ENCODE measurements at regions not wholly inside any gene's neighbourhood (a gene's known extent, or its start where the extent isn't known, plus 50 kb on each side); places are given as distances from the start of the nearest gene placed in this dataset.

DNA sequence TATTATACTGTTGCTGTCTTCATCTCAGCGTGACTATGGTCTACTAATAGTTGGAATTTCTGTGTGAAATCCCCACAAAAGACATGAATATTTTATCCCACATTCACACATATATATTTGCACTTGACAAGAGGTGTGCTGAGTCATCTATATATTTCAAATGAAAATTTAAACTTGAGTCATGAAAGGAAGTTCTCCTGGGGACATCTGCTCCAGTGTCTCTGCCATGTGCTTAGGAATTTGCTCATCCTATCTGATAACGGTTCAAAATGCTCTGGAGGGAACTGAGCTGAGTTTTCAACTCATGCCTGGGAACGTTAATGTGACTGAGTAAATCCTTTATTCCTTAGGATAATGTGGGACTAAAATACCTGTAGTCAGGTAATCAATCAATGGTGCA lies 326.2 kb upstream of the MEX3C start:
- no peak overlapping the region for H3K4me3 ChIP-seq
- no peaks in the 10 kb centered on the region for H3K27me3 ChIP-seq (replicated peaks; ENCODE audit: insufficient read depth)
- H3K4me1 ChIP-seq (ENCODE audit: control insufficient read depth in 1 of 2, low read depth in 2 of 2): no peaks in the 10 kb centered on the region
- H3K36me3 ChIP-seq: no peaks in the 10 kb centered on the region
- DNase-seq (ENCODE audit: low spot score) (no peak), ATAC-seq (ENCODE audit: insufficient number of reproducible peaks, low FRiP score, low read depth) (no peak)
- TF ChIP-seq, protein P1, sequence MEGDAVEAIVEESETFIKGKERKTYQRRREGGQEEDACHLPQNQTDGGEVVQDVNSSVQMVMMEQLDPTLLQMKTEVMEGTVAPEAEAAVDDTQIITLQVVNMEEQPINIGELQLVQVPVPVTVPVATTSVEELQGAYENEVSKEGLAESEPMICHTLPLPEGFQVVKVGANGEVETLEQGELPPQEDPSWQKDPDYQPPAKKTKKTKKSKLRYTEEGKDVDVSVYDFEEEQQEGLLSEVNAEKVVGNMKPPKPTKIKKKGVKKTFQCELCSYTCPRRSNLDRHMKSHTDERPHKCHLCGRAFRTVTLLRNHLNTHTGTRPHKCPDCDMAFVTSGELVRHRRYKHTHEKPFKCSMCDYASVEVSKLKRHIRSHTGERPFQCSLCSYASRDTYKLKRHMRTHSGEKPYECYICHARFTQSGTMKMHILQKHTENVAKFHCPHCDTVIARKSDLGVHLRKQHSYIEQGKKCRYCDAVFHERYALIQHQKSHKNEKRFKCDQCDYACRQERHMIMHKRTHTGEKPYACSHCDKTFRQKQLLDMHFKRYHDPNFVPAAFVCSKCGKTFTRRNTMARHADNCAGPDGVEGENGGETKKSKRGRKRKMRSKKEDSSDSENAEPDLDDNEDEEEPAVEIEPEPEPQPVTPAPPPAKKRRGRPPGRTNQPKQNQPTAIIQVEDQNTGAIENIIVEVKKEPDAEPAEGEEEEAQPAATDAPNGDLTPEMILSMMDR (IDR thresholded peaks at IDR 0.05): no peak
- H3K27ac ChIP-seq: no peak overlapping the region
- no peaks in the 10 kb centered on the region for H3K9me3 ChIP-seq

DNA sequence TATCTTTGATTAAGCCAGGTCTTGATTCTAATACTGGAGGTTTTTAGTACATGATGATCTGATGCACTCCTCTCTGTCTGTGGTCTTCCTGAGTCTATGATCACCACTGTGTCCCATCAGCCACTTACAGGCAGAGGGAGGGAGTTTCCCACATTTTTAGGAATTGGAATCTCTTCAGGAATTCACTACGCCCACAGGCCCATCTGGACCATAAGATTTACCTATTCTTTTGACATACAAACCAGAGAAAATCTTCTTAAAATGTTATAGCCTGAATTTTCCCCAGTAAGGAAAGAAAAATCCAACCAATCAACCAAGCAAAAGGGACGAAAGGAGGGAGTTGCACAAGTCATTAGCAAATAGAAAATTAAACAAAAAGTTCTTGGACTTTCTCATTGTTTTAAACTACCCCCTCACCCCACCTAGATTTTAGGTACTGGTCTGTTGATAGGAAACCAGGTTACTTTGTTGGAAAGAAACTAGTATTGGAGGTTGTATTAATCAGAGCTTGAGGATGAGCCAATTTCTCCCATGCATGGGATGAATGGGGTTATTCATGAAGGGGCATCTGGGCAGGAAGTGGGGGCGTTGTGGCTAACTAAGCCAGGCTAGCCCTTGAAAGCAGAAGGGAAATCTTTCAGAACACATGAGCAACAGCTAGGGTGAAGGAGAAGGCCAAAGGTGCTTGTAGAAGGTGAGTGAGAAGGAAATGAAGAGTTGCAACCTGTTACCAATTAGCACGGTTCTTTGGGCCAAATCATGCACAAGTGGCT lies 328.2 kb upstream of the MEX3C start:
- Histone ChIP-seq H3K4me3 (no peak overlapping the region), H3K36me3 (no peaks in the 10 kb centered on the region), H3K27ac (no peak overlapping the region), H3K4me1 (ENCODE audit: control insufficient read depth in 1 of 2, low read depth in 2 of 2) (no peaks in the 10 kb centered on the region), H3K9me3 (no peaks in the 10 kb centered on the region), H3K27me3 (replicated peaks; ENCODE audit: insufficient read depth) (no peaks in the 10 kb centered on the region)
- DNase-seq (ENCODE audit: low spot score) (no peak), ATAC-seq (ENCODE audit: insufficient number of reproducible peaks, low FRiP score, low read depth) (no peak)
- TF ChIP-seq, protein P1 (IDR thresholded peaks at IDR 0.05): no peak

DNA sequence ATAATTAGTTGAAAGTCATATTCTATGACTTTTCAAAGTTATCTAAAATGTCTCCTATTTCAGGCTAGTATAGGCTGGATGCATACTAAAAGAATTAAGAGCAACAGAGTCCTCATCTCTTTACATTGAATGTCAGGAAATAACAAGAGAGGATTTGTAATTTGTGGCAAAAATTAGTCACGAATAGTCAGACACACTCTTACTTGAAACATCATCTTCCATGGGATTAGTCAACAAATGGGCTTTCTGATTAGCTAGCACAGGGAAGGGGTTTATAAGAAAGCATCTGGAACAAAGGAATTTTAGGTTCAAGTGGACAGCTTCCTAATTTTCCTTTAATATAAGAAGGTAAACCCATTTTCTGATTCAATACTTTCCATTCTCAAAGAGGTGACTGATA lies 330.3 kb upstream of the MEX3C start:
- ATAC-seq (ENCODE audit: insufficient number of reproducible peaks, low FRiP score, low read depth) (no peak), DNase-seq (ENCODE audit: low spot score) (no peak)
- no peaks in the 10 kb centered on the region for H3K4me1 ChIP-seq (ENCODE audit: control insufficient read depth in 1 of 2, low read depth in 2 of 2)
- no peaks in the 10 kb centered on the region for H3K36me3 ChIP-seq
- TF ChIP-seq, protein P1 (IDR thresholded peaks at IDR 0.05): no peak
- H3K4me3 ChIP-seq: no peak overlapping the region
- H3K27ac ChIP-seq: no peak overlapping the region
- H3K9me3 ChIP-seq: no peaks in the 10 kb centered on the region
- H3K27me3 ChIP-seq (replicated peaks; ENCODE audit: insufficient read depth): no peaks in the 10 kb centered on the region

DNA sequence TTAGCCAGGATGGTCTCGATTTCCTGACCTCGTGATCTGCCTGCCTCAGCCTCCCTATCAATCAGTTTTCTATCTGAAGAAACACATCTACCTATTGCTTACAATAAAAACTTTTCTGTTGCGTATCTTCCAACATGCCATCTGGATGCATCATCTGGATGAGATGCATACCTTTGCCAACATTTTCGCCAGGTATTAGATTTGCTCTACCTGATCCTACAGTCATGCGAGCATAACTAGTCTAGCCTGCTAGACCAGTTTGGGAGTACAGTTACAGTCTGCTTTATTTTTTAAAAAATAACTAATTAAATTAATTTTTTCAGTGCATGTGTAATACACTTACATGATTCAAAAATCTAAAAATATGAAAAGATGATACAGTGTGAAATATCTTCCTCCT lies 334.0 kb upstream of the MEX3C start:
- no peaks in the 10 kb centered on the region for H3K36me3 ChIP-seq
- no peak for ATAC-seq (ENCODE audit: insufficient number of reproducible peaks, low FRiP score, low read depth)
- no peaks in the 10 kb centered on the region for H3K27me3 ChIP-seq (replicated peaks; ENCODE audit: insufficient read depth)
- H3K4me3 ChIP-seq: no peak overlapping the region
- TF ChIP-seq, protein P1 (IDR thresholded peaks at IDR 0.05): no peak
- no peaks in the 10 kb centered on the region for H3K9me3 ChIP-seq
- H3K27ac ChIP-seq: no peak overlapping the region
- no peaks in the 10 kb centered on the region for H3K4me1 ChIP-seq (ENCODE audit: control insufficient read depth in 1 of 2, low read depth in 2 of 2)
- no peak for DNase-seq (ENCODE audit: low spot score)

DNA sequence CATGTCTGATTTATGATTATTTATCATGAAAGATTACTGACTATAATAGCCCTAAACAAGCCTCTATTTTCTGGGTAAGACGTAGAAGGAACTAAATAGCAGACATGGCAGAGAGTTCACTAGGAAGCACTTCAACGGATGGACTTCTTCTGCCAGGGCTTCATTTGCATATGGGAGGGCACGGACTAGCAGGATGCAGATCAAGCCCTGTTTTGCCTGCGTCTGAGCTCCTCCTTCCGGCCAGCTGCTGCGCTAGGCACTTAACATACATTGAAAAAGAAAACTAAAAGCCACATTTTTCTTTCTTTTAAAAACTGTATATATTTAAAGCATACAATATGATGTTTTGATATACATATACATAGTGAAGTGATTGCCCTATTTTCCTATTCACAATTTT lies 340.0 kb upstream of the MEX3C start:
- ATAC-seq (ENCODE audit: insufficient number of reproducible peaks, low FRiP score, low read depth): no peak
- H3K4me1 ChIP-seq (ENCODE audit: control insufficient read depth in 1 of 2, low read depth in 2 of 2): no peaks in the 10 kb centered on the region

More for the DNA sequence above, 340.0 kb upstream of the MEX3C start:
- no peak overlapping the region for H3K4me3 ChIP-seq
- no peaks in the 10 kb centered on the region for H3K27me3 ChIP-seq (replicated peaks; ENCODE audit: insufficient read depth)
- no peak overlapping the region for H3K27ac ChIP-seq
- no peaks in the 10 kb centered on the region for H3K9me3 ChIP-seq
- TF ChIP-seq, protein P1 (IDR thresholded peaks at IDR 0.05): no peak
- H3K36me3 ChIP-seq: no peaks in the 10 kb centered on the region
- no peak for DNase-seq (ENCODE audit: low spot score)

All from thoracic aorta (tissue), 2 donors.